MM.1S (cell line): ENCODE measurements at regions not wholly inside any gene's neighbourhood (a gene's known extent, or its start where the extent isn't known, plus 50 kb on each side); places are given as distances from the start of the nearest gene placed in this dataset.

Source experiments
- DNase-seq: peaks from one replicate; pipeline ENCODE4 v3.0.0-alpha.2; 2015
- H2AFZ ChIP-seq: fragments of 300-600 bp; sonication (generic); 2 replicates; pipeline ENCODE4 v1.6.0; 2016; ENCODE audit warnings: antibody characterized with exemption, low read length
- H3F3A ChIP-seq: fragments of 300-600 bp; sonication (generic); 2 replicates; pipeline ENCODE4 v1.6.1; 2016; ENCODE audit warnings: mild to moderate bottlenecking, antibody characterized with exemption, low read length, moderate library complexity, mixed read lengths; ENCODE audit not compliant: insufficient read depth
- H3K27ac ChIP-seq: fragments of 300-600 bp; sonication (generic); 2 replicates; pipeline ENCODE4 v1.5.1; 2016; ENCODE audit warnings: mild to moderate bottlenecking, low read length
- H3K27me3 ChIP-seq: fragments of 300-600 bp; sonication (generic); replicated peaks from 2 replicates; pipeline ENCODE4 v1.6.0; 2016; ENCODE audit warnings: low read length; ENCODE audit not compliant: insufficient read depth
- H3K36me3 ChIP-seq: fragments of 300-600 bp; sonication (generic); replicated peaks from 2 replicates; pipeline ENCODE4 v1.6.1; 2016; ENCODE audit warnings: mild to moderate bottlenecking, low read length, mixed read lengths; ENCODE audit not compliant: insufficient read depth
- H3K4me1 ChIP-seq: fragments of 300-600 bp; sonication (generic); 2 replicates; pipeline ENCODE4 v1.6.1; 2016; ENCODE audit warnings: low read length, mixed read lengths
- H3K4me2 ChIP-seq: fragments of 300-600 bp; sonication (generic); 2 replicates; pipeline ENCODE4 v1.6.0; 2016; ENCODE audit warnings: low read depth, low read length
- H3K4me3 ChIP-seq: fragments of 300-600 bp; sonication (generic); 2 replicates; pipeline ENCODE4 v1.5.1; 2016; ENCODE audit warnings: low read length, mixed read lengths
- H3K79me2 ChIP-seq: fragments of 300-600 bp; sonication (generic); 2 replicates; pipeline ENCODE4 v1.6.1; 2016; ENCODE audit warnings: mixed run types, low read length, mixed read lengths
- H3K9ac ChIP-seq: fragments of 300-600 bp; sonication (generic); 2 replicates; pipeline ENCODE4 v1.6.1; 2016; ENCODE audit warnings: low read length, mixed read lengths
- H3K9me2 ChIP-seq: fragments of 300-600 bp; sonication (generic); replicated peaks from 2 replicates; pipeline ENCODE4 v1.6.1; 2016; ENCODE audit warnings: mild to moderate bottlenecking, low read length, mixed read lengths; ENCODE audit not compliant: insufficient read depth
- H3K9me3 ChIP-seq: fragments of 300-600 bp; sonication (generic); replicated peaks from 2 replicates; pipeline ENCODE4 v1.6.1; 2016; ENCODE audit warnings: mild to moderate bottlenecking, low read length, mixed read lengths; ENCODE audit not compliant: insufficient read depth
- H4K20me1 ChIP-seq: fragments of 300-600 bp; sonication (generic); 2 replicates; pipeline ENCODE4 v1.6.1; 2016; ENCODE audit warnings: mild to moderate bottlenecking, low read length, moderate library complexity, mixed read lengths; ENCODE audit not compliant: insufficient read depth
- CTCF ChIP-seq: fragments of 300-600 bp; sonication (generic); IDR thresholded peaks from 2 replicates; pipeline ENCODE4 v1.5.1; 2016; ENCODE audit warnings: antibody characterized with exemption, low read length, mixed read lengths
- EZH2 ChIP-seq: fragments of 300-600 bp; sonication (generic); optimal IDR thresholded peaks from 2 replicates; pipeline ENCODE3; 2017; ENCODE audit warnings: low read depth, mild to moderate bottlenecking, antibody characterized with exemption, low read length, mixed read lengths
- EZH2phosphoT487 ChIP-seq: fragments of 300-600 bp; sonication (generic); IDR thresholded peaks from 2 replicates; pipeline ENCODE4 v1.6.1; 2018; ENCODE audit warnings: antibody characterized with exemption, low read length

GRCh38 chr5:111655169-111655924 is 101.6 kb downstream of the NREP start:
- TF ChIP-seq EZH2phosphoT487 (no peak), CTCF (no peak), EZH2 (no peak)
- no peaks in the 10 kb centered on the region for H3K9me2 ChIP-seq
- no peaks in the 10 kb centered on the region for H3K79me2 ChIP-seq
- no peak overlapping the region for H3K27ac ChIP-seq
- no peak overlapping the region for H2AFZ ChIP-seq
- no peak overlapping the region for H3K4me2 ChIP-seq
- no peaks in the 10 kb centered on the region for H3K4me1 ChIP-seq
- no peaks in the 10 kb centered on the region for H3K27me3 ChIP-seq
- H3K9ac ChIP-seq, result no peak overlapping the region
- no peaks in the 10 kb centered on the region for H3F3A ChIP-seq
- DNase-seq, result no peak
- no peaks in the 10 kb centered on the region for H3K36me3 ChIP-seq
- no peaks in the 10 kb centered on the region for H4K20me1 ChIP-seq
- no peaks in the 10 kb centered on the region for H3K9me3 ChIP-seq
- no peak overlapping the region for H3K4me3 ChIP-seq

- Histone ChIP-seq H2AFZ (no peak overlapping the region), H3K9ac (no peak overlapping the region), H3K36me3 (no peaks in the 10 kb centered on the region), H3K27me3 (no peaks in the 10 kb centered on the region), H3K9me3 (no peaks in the 10 kb centered on the region), H3K4me2 (no peak overlapping the region), H3K4me1 (no peaks in the 10 kb centered on the region), H3K4me3 (no peak overlapping the region), H3F3A (no peaks in the 10 kb centered on the region), H3K9me2 (no peaks in the 10 kb centered on the region), H3K27ac (no peak overlapping the region), H4K20me1 (no peaks in the 10 kb centered on the region), H3K79me2 (no peaks in the 10 kb centered on the region)
- TF ChIP-seq CTCF, result no peak
- no peak for TF ChIP-seq EZH2phosphoT487
- no peak for TF ChIP-seq EZH2
- no peak for DNase-seq
Measured at GRCh38 chr5:111653408-111653807, 103.6 kb downstream of the NREP start.

GRCh38 chr5:111649516-111649915 is 107.5 kb downstream of the NREP start:
- Histone ChIP-seq H3K9ac (no peak overlapping the region), H3K79me2 (no peaks in the 10 kb centered on the region), H3K9me2 (no peaks in the 10 kb centered on the region), H3K27ac (no peak overlapping the region), H3K4me3 (no peak overlapping the region), H3K4me2 (no peak overlapping the region), H2AFZ (no peak overlapping the region), H3F3A (no peaks in the 10 kb centered on the region), H3K36me3 (no peaks in the 10 kb centered on the region), H3K27me3 (no peaks in the 10 kb centered on the region), H3K4me1 (no peaks in the 10 kb centered on the region), H4K20me1 (no peaks in the 10 kb centered on the region), H3K9me3 (no peaks in the 10 kb centered on the region)
- no peak for DNase-seq
- TF ChIP-seq EZH2 (no peak), EZH2phosphoT487 (no peak), CTCF (no peak)
